ENCODE measurements at regions not wholly inside any gene's neighbourhood (a gene's known extent, or its start where the extent isn't known, plus 50 kb on each side); places are given as distances from the start of the nearest gene placed in this dataset.

GRCh38 chr12:23217158-23217557 is 592.2 kb downstream of the ETNK1 start:
- Histone ChIP-seq H3K4me3 (no peak overlapping the region), H3K4me1 (peaks cover 0 to 18% (median 4%) of the 10 kb centered on the region in 4 donors), H3K9me3 (peaks cover 0 to 29% (median 14%) of the 10 kb centered on the region in 3 donors), H3K36me3 (no peaks in the 10 kb centered on the region), H3K27me3 (no peaks in the 10 kb centered on the region), H3K27ac (no peak overlapping the region)
- DNase-seq: no peak
- no peak for TF ChIP-seq CTCF (IDR thresholded peaks at IDR 0.05)
- intact Hi-C loops (cut with DNase I; ENCODE audit: low total_unique reads): no loop called here

- peaks cover 0 to 17% (median 1%) of the 10 kb centered on the region in 4 donors for H3K4me1 ChIP-seq
- DNase-seq: no peak
- no peaks in the 10 kb centered on the region for H3K36me3 ChIP-seq
- no peak overlapping the region for H3K27ac ChIP-seq
- no peaks in the 10 kb centered on the region for H3K27me3 ChIP-seq
- peaks cover 0 to 29% (median 14%) of the 10 kb centered on the region in 3 donors for H3K9me3 ChIP-seq
- no peak overlapping the region for H3K4me3 ChIP-seq
- TF ChIP-seq CTCF (IDR thresholded peaks at IDR 0.05): no peak
- intact Hi-C loops (cut with DNase I; ENCODE audit: low total_unique reads): no loop called here
These were observed 592.7 kb downstream of the ETNK1 start for GRCh38 chr12:23217667-23218066.

- H3K36me3 ChIP-seq: no peaks in the 10 kb centered on the region
- DNase-seq: no peak
- no peak overlapping the region for H3K27ac ChIP-seq
- H3K27me3 ChIP-seq: no peaks in the 10 kb centered on the region
- H3K4me1 ChIP-seq: peaks cover 0 to 46% (median 9%) of the 10 kb centered on the region in 4 donors
- no peak overlapping the region for H3K4me3 ChIP-seq
- intact Hi-C loops (cut with DNase I; ENCODE audit: low total_unique reads): no loop called here
- TF ChIP-seq CTCF (IDR thresholded peaks at IDR 0.05): no peak
- H3K9me3 ChIP-seq: peaks cover 0 to 10% (median 2%) of the 10 kb centered on the region in 3 donors
These were observed 596.1 kb downstream of the ETNK1 start for GRCh38 chr12:23221066-23221465.

- DNase-seq: no peak
- intact Hi-C loops (cut with DNase I; ENCODE audit: low total_unique reads): no loop called here
- Histone ChIP-seq H3K4me1 (peaks cover 0 to 50% (median 9%) of the 10 kb centered on the region in 4 donors), H3K4me3 (no peak overlapping the region), H3K36me3 (no peaks in the 10 kb centered on the region), H3K27ac (no peak overlapping the region), H3K27me3 (no peaks in the 10 kb centered on the region), H3K9me3 (peaks cover 0 to 3% (median 0%) of the 10 kb centered on the region in 3 donors)
- no peak for TF ChIP-seq CTCF (IDR thresholded peaks at IDR 0.05)
These were observed 597.0 kb downstream of the ETNK1 start for GRCh38 chr12:23221926-23222325.

- Histone ChIP-seq H3K9me3 (no peaks in the 10 kb centered on the region), H3K27me3 (no peaks in the 10 kb centered on the region), H3K4me3 (no peak overlapping the region), H3K4me1 (peaks cover 0 to 47% (median 9%) of the 10 kb centered on the region in 4 donors), H3K36me3 (no peaks in the 10 kb centered on the region), H3K27ac (no peak overlapping the region)
- no peak for DNase-seq
- TF ChIP-seq CTCF (IDR thresholded peaks at IDR 0.05): no peak
- intact Hi-C loops (cut with DNase I; ENCODE audit: low total_unique reads): no loop called here
These were observed 597.8 kb downstream of the ETNK1 start for GRCh38 chr12:23222801-23223200.

GRCh38 chr12:23228101-23228500 is 603.1 kb downstream of the ETNK1 start:
- no peak for TF ChIP-seq CTCF (IDR thresholded peaks at IDR 0.05)

More at GRCh38 chr12:23228101-23228500, 603.1 kb downstream of the ETNK1 start:
- H3K27ac ChIP-seq: no peak overlapping the region
- no peak for DNase-seq
- no peaks in the 10 kb centered on the region for H3K9me3 ChIP-seq
- H3K27me3 ChIP-seq: no peaks in the 10 kb centered on the region
- H3K36me3 ChIP-seq: no peaks in the 10 kb centered on the region
- peaks cover 0 to 51% (median 9%) of the 10 kb centered on the region in 4 donors for H3K4me1 ChIP-seq
- intact Hi-C loops (cut with DNase I; ENCODE audit: low total_unique reads): no loop called here
- no peak overlapping the region for H3K4me3 ChIP-seq

Data from tibial artery (tissue), 4 donors.